H1 (cell line): ENCODE measurements at regions not wholly inside any gene's neighbourhood (a gene's known extent, or its start where the extent isn't known, plus 50 kb on each side); places are given as distances from the start of the nearest gene placed in this dataset.

ENCODE experiments used
- CBX8 ChIP-seq: fragments of 300-800, 300-1000 bp; sonication (generic); IDR thresholded peaks from 2 replicates; pipeline ENCODE4 v1.7.1; 2016; ENCODE audit warnings: low read depth, low read length, borderline replicate concordance
- CREB1 ChIP-seq: IDR thresholded peaks from 2 replicates; pipeline ENCODE4 v1.6.1; 2012; ENCODE audit warnings: inconsistent platforms
- EP300 ChIP-seq, 2 experiments: IDR thresholded peaks; 1 replicate in 1 of 2; 2 replicates in 1 of 2; pipeline ENCODE4 v1.6.1; 2011 to 2012; ENCODE audit warnings: low read depth in 2 of 2, low read length in 2 of 2, mild to moderate bottlenecking in 2 of 2, borderline replicate concordance in 1 of 2, inconsistent platforms in 1 of 2, moderate library complexity in 1 of 2
- JUND ChIP-seq: IDR thresholded peaks from 2 replicates; pipeline ENCODE4 v1.6.1; 2011; ENCODE audit warnings: mild to moderate bottlenecking, improper control_type of control experiment, low read length
- RAD21 ChIP-seq, 2 experiments: IDR thresholded peaks in 1 of 2; conservative IDR thresholded peaks in 1 of 2; 2 replicates each; pipeline ENCODE4 v1.6.1; 2011; ENCODE audit warnings: low read depth in 2 of 2, low read length in 2 of 2, improper control_type of control experiment in 1 of 2, inconsistent platforms in 1 of 2, mild to moderate bottlenecking in 1 of 2, moderate library complexity in 1 of 2

- no peak for TF ChIP-seq RAD21 (IDR thresholded peaks at IDR 0.05 in 1 of 2, conservative IDR thresholded peaks at IDR 0.05 in 1 of 2; ENCODE audit: low read depth in 2 of 2, low read length in 2 of 2)
- no peak for TF ChIP-seq EP300 (IDR thresholded peaks at IDR 0.05; ENCODE audit: borderline replicate concordance in 1 of 2, low read depth in 2 of 2, low read length in 2 of 2)
- no peak for TF ChIP-seq CREB1
- TF ChIP-seq CBX8 = no peak
- TF ChIP-seq JUND = no peak
Measured at GRCh38 chr6:71468038-71468437, 179.4 kb downstream of the OGFRL1 start (continued).
